ENCODE measurements at regions not wholly inside any gene's neighbourhood (a gene's known extent, or its start where the extent isn't known, plus 50 kb on each side); places are given as distances from the start of the nearest gene placed in this dataset.

- no peaks in the 10 kb centered on the region for H3K36me3 ChIP-seq
- DNase-seq (ENCODE audit: extremely low spot score) = no peak
- 83% methylated on average over 2 of the region's 2 CpGs for WGBS
These were observed 2131.7 kb downstream of the ARAP2 start for GRCh38 chr4:34112573-34112972.

GRCh38 chr4:34138385-34138784 lies 2105.9 kb downstream of the ARAP2 start:
- Histone ChIP-seq H3K27me3 (no peaks in the 10 kb centered on the region), H3K27ac (replicated peaks in 1 of 4) (no peak overlapping the region), H3K4me1 (no peaks in the 10 kb centered on the region), H3K9me3 (no peaks in the 10 kb centered on the region), H3K4me3 (no peak overlapping the region), H3K36me3 (no peaks in the 10 kb centered on the region)
- DNase-seq (ENCODE audit: extremely low spot score) = no peak
- TF ChIP-seq EP300 (IDR thresholded peaks at IDR 0.05) (no peak), POLR2AphosphoS5 (IDR thresholded peaks at IDR 0.05) (no peak), CTCF (IDR thresholded peaks at IDR 0.05) (no peak), POLR2A (IDR thresholded peaks at IDR 0.05; ENCODE audit: low read depth) (no peak)
- 81% methylated on average over 2 of the region's 2 CpGs for WGBS
- intact Hi-C loops (cut with DNase I) = no loop called here

More at GRCh38 chr4:34112573-34112972, 2131.7 kb downstream of the ARAP2 start:
- no peak for TF ChIP-seq POLR2AphosphoS5 (IDR thresholded peaks at IDR 0.05)
- no peak for TF ChIP-seq POLR2A (IDR thresholded peaks at IDR 0.05; ENCODE audit: low read depth)
- TF ChIP-seq CTCF (IDR thresholded peaks at IDR 0.05) = no peak
- no peak for TF ChIP-seq EP300 (IDR thresholded peaks at IDR 0.05)
- intact Hi-C loops (cut with DNase I) = no loop called here
- no peak overlapping the region for H3K4me3 ChIP-seq
- H3K4me1 ChIP-seq = no peaks in the 10 kb centered on the region
- H3K27ac ChIP-seq (replicated peaks in 1 of 4) = no peak overlapping the region
- no peaks in the 10 kb centered on the region for H3K27me3 ChIP-seq
- H3K9me3 ChIP-seq = no peaks in the 10 kb centered on the region

- Histone ChIP-seq H3K4me3 (no peak overlapping the region), H3K27me3 (no peaks in the 10 kb centered on the region), H3K9me3 (no peaks in the 10 kb centered on the region), H3K27ac (replicated peaks in 1 of 4) (no peak overlapping the region), H3K4me1 (no peaks in the 10 kb centered on the region), H3K36me3 (no peaks in the 10 kb centered on the region)
- DNase-seq (ENCODE audit: extremely low spot score) = no peak
- intact Hi-C loops (cut with DNase I) = no loop called here
- TF ChIP-seq POLR2A (IDR thresholded peaks at IDR 0.05; ENCODE audit: low read depth) (no peak), POLR2AphosphoS5 (IDR thresholded peaks at IDR 0.05) (no peak), EP300 (IDR thresholded peaks at IDR 0.05) (no peak), CTCF (IDR thresholded peaks at IDR 0.05) (no peak)
These were observed 2105.0 kb downstream of the ARAP2 start for GRCh38 chr4:34139346-34139745.

- no peaks in the 10 kb centered on the region for H3K4me1 ChIP-seq
- no peaks in the 10 kb centered on the region for H3K36me3 ChIP-seq
- WGBS = 63% methylated on average over 2 of the region's 2 CpGs
- H3K4me3 ChIP-seq = no peak overlapping the region
- no peak for DNase-seq (ENCODE audit: extremely low spot score)
- no peaks in the 10 kb centered on the region for H3K27me3 ChIP-seq
- no peaks in the 10 kb centered on the region for H3K9me3 ChIP-seq
- intact Hi-C loops (cut with DNase I) = no loop called here
- H3K27ac ChIP-seq (replicated peaks in 1 of 4) = no peak overlapping the region
- no peak for TF ChIP-seq POLR2AphosphoS5 (IDR thresholded peaks at IDR 0.05)
These were observed 2095.9 kb downstream of the ARAP2 start for GRCh38 chr4:34148322-34148908.

- Histone ChIP-seq H3K27ac (replicated peaks in 1 of 4) (no peak overlapping the region), H3K27me3 (no peaks in the 10 kb centered on the region), H3K4me3 (no peak overlapping the region), H3K36me3 (no peaks in the 10 kb centered on the region), H3K4me1 (no peaks in the 10 kb centered on the region), H3K9me3 (no peaks in the 10 kb centered on the region)
- intact Hi-C loops (cut with DNase I) = no loop called here
- TF ChIP-seq CTCF (IDR thresholded peaks at IDR 0.05) (no peak), POLR2AphosphoS5 (IDR thresholded peaks at IDR 0.05) (no peak), POLR2A (IDR thresholded peaks at IDR 0.05; ENCODE audit: low read depth) (no peak), EP300 (IDR thresholded peaks at IDR 0.05) (no peak)
- no peak for DNase-seq (ENCODE audit: extremely low spot score)
These were observed 2086.8 kb downstream of the ARAP2 start for GRCh38 chr4:34157547-34157946.
